Transverse colon (tissue), 4 donors: ENCODE measurements at regions not wholly inside any gene's neighbourhood (a gene's known extent, or its start where the extent isn't known, plus 50 kb on each side); places are given as distances from the start of the nearest gene placed in this dataset.

Source experiments
- DNase-seq: peaks from one replicate; pipeline ENCODE4 v3.0.0-alpha.2; 2019
- H3K27ac ChIP-seq, 4 donors: fragments of 200-600 bp; sonication (generic); 2 replicates each; pipeline ENCODE4 v1.5.1; 2016 to 2018; ENCODE audit warnings: inconsistent platforms in 4 of 4
- H3K27me3 ChIP-seq: fragments of 200-600 bp; sonication (generic); 2 replicates; pipeline ENCODE4 v1.5.1; 2017; ENCODE audit warnings: inconsistent platforms
- H3K36me3 ChIP-seq, 4 donors: fragments of 200-600 bp; sonication (generic); 2 replicates each; pipeline ENCODE4 v1.5.1; 2017 to 2019; ENCODE audit warnings: inconsistent platforms in 4 of 4
- H3K4me1 ChIP-seq, 4 donors: fragments of 200-600 bp; sonication (generic); 2 replicates each; pipeline ENCODE4 v1.5.1; 2017 to 2020; ENCODE audit warnings: inconsistent platforms in 4 of 4
- H3K4me3 ChIP-seq, 4 donors: fragments of 200-600 bp; sonication (generic); 1 replicate in 1 of 4; 2 replicates in 3 of 4; pipeline versions ENCODE4 v1.5.1 to v1.6.1; 2017 to 2019; ENCODE audit warnings: inconsistent platforms in 4 of 4
- H3K9me3 ChIP-seq, 2 donors: fragments of 200-600 bp; sonication (generic); 2 replicates each; pipeline ENCODE4 v1.5.1; 2017 to 2019; ENCODE audit warnings: inconsistent platforms in 2 of 2
- CTCF ChIP-seq, 5 experiments: fragments of 200-600 bp in 3 of 5; fragments of 450-650 bp in 2 of 5; sonication (generic) in 3 of 5; IDR thresholded peaks; 1 replicate in 2 of 5; 2 replicates in 3 of 5; pipeline ENCODE4 v1.5.1; 2016 to 2017; ENCODE audit warnings: antibody characterized with exemption in 5 of 5, inconsistent platforms in 3 of 5, mild to moderate bottlenecking in 2 of 5, moderate library complexity in 1 of 5
- EP300 ChIP-seq: sonication (generic); formaldehyde crosslinking; IDR thresholded peaks from one replicate; pipeline ENCODE4 v1.6.1; 2017; ENCODE audit warnings: antibody characterized with exemption, low read depth
- POLR2A ChIP-seq: fragments of 450-650 bp; IDR thresholded peaks from one replicate; pipeline ENCODE4 v1.6.1; 2016; ENCODE audit warnings: antibody characterized with exemption, mild to moderate bottlenecking, moderate library complexity
- POLR2AphosphoS5 ChIP-seq, 3 donors: sonication (generic); formaldehyde crosslinking; IDR thresholded peaks; one replicate each; pipeline ENCODE4 v1.6.1; 2016; ENCODE audit warnings: antibody characterized with exemption in 3 of 3
- WGBS, 2 donors: methylation state at CpG; one replicate each; pipeline ENCODE4 v1.1.5; 2018; ENCODE audit warnings: low coverage in 1 of 2; 5-methylcytosine and 5-hydroxymethylcytosine counted together
- in situ Hi-C, 4 donors: fragments of 200-750 bp; cut with MboI; loops; one replicate each; pipeline versions ENCODE4 v1.15.0 to v1.15.1; 2017; ENCODE audit warnings: low sequenced_read_pairs in 3 of 4, low pct_ligation_motif_present in 1 of 4, low pct_unique_long_range_greater_than_20kb in 1 of 4
- intact Hi-C: fragments of 100-400 bp; cut with DNase I; formaldehyde crosslinking; loops from one replicate; pipeline ENCODE4 v1.15.1; 2023; ENCODE audit warnings: low total_unique reads

GRCh38 chr6:40340957-40341356 is 246.2 kb downstream of the LRFN2 start:
- in situ Hi-C loops: loop anchor here in 2 of 4 donors (25.0 kb wide), 1 partner anchor 471 kb away; no protein-coding TSS in a partner anchor
- DNase-seq: no peak
- Histone ChIP-seq H3K4me3 (no peak overlapping the region), H3K27ac (no peak overlapping the region), H3K27me3 (no peaks in the 10 kb centered on the region), H3K36me3 (no peaks in the 10 kb centered on the region), H3K9me3 (no peaks in the 10 kb centered on the region), H3K4me1 (no peaks in the 10 kb centered on the region)
- intact Hi-C loops: no loop called here
- TF ChIP-seq EP300 (no peak), POLR2AphosphoS5 (IDR thresholded peaks at IDR 0.05) (no peak), POLR2A (no peak), CTCF (IDR thresholded peaks at IDR 0.05) (no peak)
- 67 to 88% methylated on average over 3 to 6 of the region's 6 CpGs for WGBS, 2 donors

GRCh38 chr6:40340196-40340595 is 247.0 kb downstream of the LRFN2 start:
- Histone ChIP-seq H3K27ac (no peak overlapping the region), H3K4me3 (no peak overlapping the region), H3K27me3 (peaks cover 5% of the 10 kb centered on the region), H3K9me3 (no peaks in the 10 kb centered on the region), H3K4me1 (no peaks in the 10 kb centered on the region), H3K36me3 (no peaks in the 10 kb centered on the region)
- TF ChIP-seq POLR2A: no peak
- no peak for TF ChIP-seq POLR2AphosphoS5 (IDR thresholded peaks at IDR 0.05)
- TF ChIP-seq CTCF (IDR thresholded peaks at IDR 0.05): no peak
- no peak for TF ChIP-seq EP300
- DNase-seq: no peak
- in situ Hi-C loops: loop anchor here in 2 of 4 donors (25.0 kb wide), 1 partner anchor 472 kb away; no protein-coding TSS in a partner anchor
- WGBS, 2 donors: 86% methylated on average over 8 of the region's 8 CpGs; no CpG with 5 or more reads in 1 of the 2 donors
- intact Hi-C loops: no loop called here

GRCh38 chr6:40338306-40338705 is 248.9 kb downstream of the LRFN2 start:
- intact Hi-C loops (no loop called here), in situ Hi-C loops (loop anchor here in 2 of 4 donors (25.0 kb wide), 1 partner anchor 474 kb away; no protein-coding TSS in a partner anchor)

More at GRCh38 chr6:40338306-40338705, 248.9 kb downstream of the LRFN2 start:
- no peak for TF ChIP-seq CTCF (IDR thresholded peaks at IDR 0.05)
- TF ChIP-seq POLR2AphosphoS5 (IDR thresholded peaks at IDR 0.05): no peak
- TF ChIP-seq POLR2A: no peak
- TF ChIP-seq EP300: no peak
- WGBS, 2 donors: 77 to 85% methylated on average over 4 to 7 of the region's 7 CpGs
- no peak for DNase-seq
- no peak overlapping the region for H3K27ac ChIP-seq
- peaks cover 5% of the 10 kb centered on the region for H3K27me3 ChIP-seq
- H3K4me3 ChIP-seq: no peak overlapping the region
- no peaks in the 10 kb centered on the region for H3K36me3 ChIP-seq
- no peaks in the 10 kb centered on the region for H3K4me1 ChIP-seq
- H3K9me3 ChIP-seq: no peaks in the 10 kb centered on the region
